ENCODE measurements at regions not wholly inside any gene's neighbourhood (a gene's known extent, or its start where the extent isn't known, plus 50 kb on each side); places are given as distances from the start of the nearest gene placed in this dataset.

DNA sequence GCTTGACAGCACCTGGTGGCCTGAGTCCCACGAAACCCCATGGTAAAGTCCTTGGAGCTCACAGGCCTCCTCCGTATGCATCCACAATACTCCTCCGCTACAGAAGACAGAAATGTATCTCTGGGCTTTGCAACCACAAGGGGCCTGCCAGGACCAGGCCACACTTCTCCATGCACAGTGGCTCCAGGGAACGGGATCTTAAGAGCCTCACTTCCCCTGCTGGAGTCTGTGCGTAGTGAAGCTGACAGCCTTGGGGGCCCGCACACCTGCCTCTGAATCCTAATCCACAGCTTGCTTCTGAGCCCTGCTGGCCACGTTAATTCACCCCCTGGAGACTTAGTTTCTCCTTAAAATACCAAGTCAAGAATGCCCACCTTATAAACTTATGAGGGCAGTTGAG, 125.7 kb downstream of the COPRS start:
- TF ChIP-seq CTCF (IDR thresholded peaks at IDR 0.05; ENCODE audit: poor library complexity) (no peak), EZH2phosphoT487 (IDR thresholded peaks at IDR 0.05; ENCODE audit: low read depth, severe bottlenecking, unreplicated experiment) (no peak)

All from hepatocyte (in vitro differentiated cells).